Transverse colon (tissue), 4 donors: ENCODE measurements at regions not wholly inside any gene's neighbourhood (a gene's known extent, or its start where the extent isn't known, plus 50 kb on each side); places are given as distances from the start of the nearest gene placed in this dataset.

Source experiments
- EP300 ChIP-seq: sonication (generic); formaldehyde crosslinking; IDR thresholded peaks from one replicate; pipeline ENCODE4 v1.6.1; 2017; ENCODE audit warnings: antibody characterized with exemption, low read depth
- POLR2A ChIP-seq: fragments of 450-650 bp; IDR thresholded peaks from one replicate; pipeline ENCODE4 v1.6.1; 2016; ENCODE audit warnings: antibody characterized with exemption, mild to moderate bottlenecking, moderate library complexity
- POLR2AphosphoS5 ChIP-seq, 3 donors: sonication (generic); formaldehyde crosslinking; IDR thresholded peaks; one replicate each; pipeline ENCODE4 v1.6.1; 2016; ENCODE audit warnings: antibody characterized with exemption in 3 of 3
- TF ChIP-seq, protein P1 (sequence below), 5 experiments: fragments of 200-600 bp in 3 of 5; fragments of 450-650 bp in 2 of 5; sonication (generic) in 3 of 5; IDR thresholded peaks; 1 replicate in 2 of 5; 2 replicates in 3 of 5; pipeline ENCODE4 v1.5.1; 2016 to 2017; ENCODE audit warnings: antibody characterized with exemption in 5 of 5, inconsistent platforms in 3 of 5, mild to moderate bottlenecking in 2 of 5, moderate library complexity in 1 of 5

DNA sequence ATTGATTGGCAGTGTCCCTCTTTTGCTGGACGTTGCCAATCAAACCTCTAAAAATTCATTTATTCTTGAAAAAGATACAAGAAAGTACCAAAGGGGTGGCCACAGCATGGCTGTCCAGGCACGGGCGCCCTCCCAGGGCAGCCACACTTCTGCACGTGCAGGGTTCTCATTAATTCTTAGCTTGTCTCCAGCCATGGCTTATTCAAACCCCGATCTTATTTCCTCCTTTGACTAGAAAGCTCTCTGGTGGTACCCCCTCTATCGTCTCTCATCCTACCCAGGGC, 123.9 kb downstream of the CTTN start:
- TF ChIP-seq, protein P1, sequence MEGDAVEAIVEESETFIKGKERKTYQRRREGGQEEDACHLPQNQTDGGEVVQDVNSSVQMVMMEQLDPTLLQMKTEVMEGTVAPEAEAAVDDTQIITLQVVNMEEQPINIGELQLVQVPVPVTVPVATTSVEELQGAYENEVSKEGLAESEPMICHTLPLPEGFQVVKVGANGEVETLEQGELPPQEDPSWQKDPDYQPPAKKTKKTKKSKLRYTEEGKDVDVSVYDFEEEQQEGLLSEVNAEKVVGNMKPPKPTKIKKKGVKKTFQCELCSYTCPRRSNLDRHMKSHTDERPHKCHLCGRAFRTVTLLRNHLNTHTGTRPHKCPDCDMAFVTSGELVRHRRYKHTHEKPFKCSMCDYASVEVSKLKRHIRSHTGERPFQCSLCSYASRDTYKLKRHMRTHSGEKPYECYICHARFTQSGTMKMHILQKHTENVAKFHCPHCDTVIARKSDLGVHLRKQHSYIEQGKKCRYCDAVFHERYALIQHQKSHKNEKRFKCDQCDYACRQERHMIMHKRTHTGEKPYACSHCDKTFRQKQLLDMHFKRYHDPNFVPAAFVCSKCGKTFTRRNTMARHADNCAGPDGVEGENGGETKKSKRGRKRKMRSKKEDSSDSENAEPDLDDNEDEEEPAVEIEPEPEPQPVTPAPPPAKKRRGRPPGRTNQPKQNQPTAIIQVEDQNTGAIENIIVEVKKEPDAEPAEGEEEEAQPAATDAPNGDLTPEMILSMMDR (IDR thresholded peaks at IDR 0.05): no peak
- TF ChIP-seq POLR2A: no peak
- no peak for TF ChIP-seq EP300
- no peak for TF ChIP-seq POLR2AphosphoS5 (IDR thresholded peaks at IDR 0.05)
